ENCODE measurements at regions not wholly inside any gene's neighbourhood (a gene's known extent, or its start where the extent isn't known, plus 50 kb on each side); places are given as distances from the start of the nearest gene placed in this dataset.

- Histone ChIP-seq H3K27ac (ENCODE audit: control insufficient read depth, insufficient read depth, low read length) (no peak overlapping the region), H3K4me3 (ENCODE audit: control insufficient read depth in 2 of 3, extremely low read depth in 1 of 3, insufficient read depth in 2 of 3, low read depth in 1 of 3, low read length in 3 of 3) (no peak overlapping the region), H3K27me3 (ENCODE audit: control insufficient read depth, extremely low read depth, insufficient read depth, low read length) (no peaks in the 10 kb centered on the region), H2AFZ (ENCODE audit: control insufficient read depth, low read length) (no peak overlapping the region), H3K9me3 (ENCODE audit: control insufficient read depth, low read depth, low read length) (no peaks in the 10 kb centered on the region), H3K4me1 (ENCODE audit: control insufficient read depth, extremely low read depth, insufficient read depth, low read length) (no peaks in the 10 kb centered on the region), H3K79me2 (ENCODE audit: control insufficient read depth, insufficient read depth, low read length) (no peaks in the 10 kb centered on the region), H3K36me3 (ENCODE audit: control insufficient read depth in 2 of 2, extremely low read depth in 1 of 2, insufficient read depth in 2 of 2, low read length in 2 of 2) (no peaks in the 10 kb centered on the region), H4K20me1 (ENCODE audit: control insufficient read depth, extremely low read depth, insufficient read depth, low read length) (no peaks in the 10 kb centered on the region), H3K9me1 (ENCODE audit: control insufficient read depth, extremely low read depth, insufficient read depth, low read length) (no peaks in the 10 kb centered on the region), H3K4me2 (ENCODE audit: control insufficient read depth, extremely low read depth, insufficient read depth, low read depth, low read length) (no peak overlapping the region), H3K9ac (ENCODE audit: control insufficient read depth, extremely low read depth, insufficient read depth, low read length) (no peak overlapping the region)
- no peak for FAIRE-seq
- no peak for DNase-seq (ENCODE audit: low read depth, low spot score)
- TF ChIP-seq CTCF (optimal IDR thresholded peaks at IDR 0.05 in 1 of 3, IDR thresholded peaks at IDR 0.05 in 1 of 3, conservative IDR thresholded peaks at IDR 0.05 in 1 of 3; ENCODE audit: extremely low read depth in 1 of 3, insufficient read depth in 2 of 3, low read length in 3 of 3) (no peak), EZH2 (IDR thresholded peaks at IDR 0.05; ENCODE audit: low read length) (no peak)
- dilution Hi-C loops (cut with MboI; ENCODE audit: extremely low pct_ligation_motif_present, low sequenced_read_pairs) = no loop called here
Observed at GRCh38 chr11:32032052-32032451, 58.8 kb upstream of the RCN1 start.

DNA sequence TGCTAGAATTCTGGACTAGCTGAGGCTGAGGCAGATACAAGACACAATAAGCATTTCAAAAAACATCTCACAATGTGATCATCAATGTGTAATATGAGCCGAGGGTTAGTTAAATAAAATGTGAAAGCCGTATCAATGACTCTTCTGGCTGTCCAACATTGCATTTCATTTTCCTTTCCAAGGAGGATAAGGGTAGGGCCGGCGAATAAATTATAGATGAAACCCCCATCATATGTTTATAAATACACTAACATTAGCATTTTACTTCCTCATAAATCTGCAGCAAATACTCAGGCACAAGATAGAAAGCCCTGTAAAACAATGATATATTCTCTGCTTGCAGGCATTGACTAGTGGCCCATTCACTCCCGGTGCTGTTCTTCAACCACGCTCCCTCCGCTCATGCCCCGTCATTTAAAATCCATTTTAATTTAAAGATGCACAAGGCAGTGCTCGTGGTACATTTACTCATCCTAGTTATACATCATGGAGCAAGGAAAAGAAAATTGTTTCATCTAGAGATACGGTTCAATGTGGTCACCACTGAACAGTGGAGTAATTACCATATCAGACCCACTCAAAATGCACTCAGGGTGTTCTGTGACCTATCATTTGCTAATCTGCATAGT, 59.9 kb upstream of the RCN1 start:
- Histone ChIP-seq H3K9ac (ENCODE audit: control insufficient read depth, extremely low read depth, insufficient read depth, low read length) (no peak overlapping the region), H3K27ac (ENCODE audit: control insufficient read depth, insufficient read depth, low read length) (no peak overlapping the region), H3K36me3 (ENCODE audit: control insufficient read depth in 2 of 2, extremely low read depth in 1 of 2, insufficient read depth in 2 of 2, low read length in 2 of 2) (no peaks in the 10 kb centered on the region), H3K4me2 (ENCODE audit: control insufficient read depth, extremely low read depth, insufficient read depth, low read depth, low read length) (no peak overlapping the region), H3K9me3 (ENCODE audit: control insufficient read depth, low read depth, low read length) (no peaks in the 10 kb centered on the region), H4K20me1 (ENCODE audit: control insufficient read depth, extremely low read depth, insufficient read depth, low read length) (no peaks in the 10 kb centered on the region), H2AFZ (ENCODE audit: control insufficient read depth, low read length) (no peak overlapping the region), H3K27me3 (ENCODE audit: control insufficient read depth, extremely low read depth, insufficient read depth, low read length) (no peaks in the 10 kb centered on the region), H3K79me2 (ENCODE audit: control insufficient read depth, insufficient read depth, low read length) (no peaks in the 10 kb centered on the region), H3K4me1 (ENCODE audit: control insufficient read depth, extremely low read depth, insufficient read depth, low read length) (no peaks in the 10 kb centered on the region), H3K4me3 (ENCODE audit: control insufficient read depth in 2 of 3, extremely low read depth in 1 of 3, insufficient read depth in 2 of 3, low read depth in 1 of 3, low read length in 3 of 3) (no peak overlapping the region), H3K9me1 (ENCODE audit: control insufficient read depth, extremely low read depth, insufficient read depth, low read length) (no peaks in the 10 kb centered on the region)
- dilution Hi-C loops (cut with MboI; ENCODE audit: extremely low pct_ligation_motif_present, low sequenced_read_pairs) = no loop called here
- FAIRE-seq (no peak), DNase-seq (ENCODE audit: low read depth, low spot score) (no peak)
- TF ChIP-seq EZH2 (IDR thresholded peaks at IDR 0.05; ENCODE audit: low read length) (no peak), CTCF (optimal IDR thresholded peaks at IDR 0.05 in 1 of 3, IDR thresholded peaks at IDR 0.05 in 1 of 3, conservative IDR thresholded peaks at IDR 0.05 in 1 of 3; ENCODE audit: extremely low read depth in 1 of 3, insufficient read depth in 2 of 3, low read length in 3 of 3) (no peak)
